GM12864 (cell line): ENCODE measurements at regions not wholly inside any gene's neighbourhood (a gene's known extent, or its start where the extent isn't known, plus 50 kb on each side); places are given as distances from the start of the nearest gene placed in this dataset.
"Not testable (repeated sequence)": the region's sequence is repeated elsewhere in the genome, so short reads cannot be mapped to it uniquely, and the experiment has no call there.

Experiments
- DNase-seq: peaks from one replicate; pipeline ENCODE4 v3.0.0-alpha.2; 2011; ENCODE audit warnings: low read depth
- H3K4me3 ChIP-seq: 2 replicates; pipeline ENCODE4 v1.5.1; 2011; ENCODE audit warnings: mild to moderate bottlenecking, low read depth, low read length, control low read depth
- CTCF ChIP-seq: IDR thresholded peaks from 2 replicates; pipeline ENCODE4 v1.5.1; 2011; ENCODE audit warnings: low read depth, mild to moderate bottlenecking, moderate library complexity, low read length, control low read depth, inconsistent platforms; ENCODE audit errors: missing control alignments

- H3K4me3 ChIP-seq: no peak overlapping the region
- no peak for TF ChIP-seq CTCF
- DNase-seq: no peak
Observed at GRCh38 chr12:88820012-88820411, 239.7 kb upstream of the KITLG start.

GRCh38 chr12:88816201-88816600 is 235.9 kb upstream of the KITLG start:
- no peak for DNase-seq
- no peak for TF ChIP-seq CTCF

GRCh38 chr12:88814779-88815178 is 234.5 kb upstream of the KITLG start:
- no peak for TF ChIP-seq CTCF

More at GRCh38 chr12:88816201-88816600, 235.9 kb upstream of the KITLG start:
- H3K4me3 ChIP-seq: no peak overlapping the region

GRCh38 chr12:88812610-88813009 is 232.3 kb upstream of the KITLG start:
- TF ChIP-seq CTCF: no peak
- no peak overlapping the region for H3K4me3 ChIP-seq
- no peak for DNase-seq

More at GRCh38 chr12:88814779-88815178, 234.5 kb upstream of the KITLG start:
- no peak for DNase-seq
- no peak overlapping the region for H3K4me3 ChIP-seq

GRCh38 chr12:88810806-88811205 is 230.5 kb upstream of the KITLG start:
- TF ChIP-seq CTCF: no peak
- DNase-seq: no peak

GRCh38 chr12:88809841-88810240 is 229.6 kb upstream of the KITLG start:
- not testable (repeated sequence) for DNase-seq

More at GRCh38 chr12:88810806-88811205, 230.5 kb upstream of the KITLG start:
- no peak overlapping the region for H3K4me3 ChIP-seq

GRCh38 chr12:88805692-88806091 is 225.4 kb upstream of the KITLG start:
- H3K4me3 ChIP-seq: no peak overlapping the region
- DNase-seq: no peak
- no peak for TF ChIP-seq CTCF

More at GRCh38 chr12:88809841-88810240, 229.6 kb upstream of the KITLG start:
- H3K4me3 ChIP-seq: not testable (repeated sequence)
